Amniotic epithelial cell (primary cell): ENCODE measurements at regions not wholly inside any gene's neighbourhood (a gene's known extent, or its start where the extent isn't known, plus 50 kb on each side); places are given as distances from the start of the nearest gene placed in this dataset.

Experiments
- DNase-seq: peaks from one replicate; pipeline ENCODE4 v3.0.0-alpha.2; 2010; ENCODE audit warnings: low read depth

DNA sequence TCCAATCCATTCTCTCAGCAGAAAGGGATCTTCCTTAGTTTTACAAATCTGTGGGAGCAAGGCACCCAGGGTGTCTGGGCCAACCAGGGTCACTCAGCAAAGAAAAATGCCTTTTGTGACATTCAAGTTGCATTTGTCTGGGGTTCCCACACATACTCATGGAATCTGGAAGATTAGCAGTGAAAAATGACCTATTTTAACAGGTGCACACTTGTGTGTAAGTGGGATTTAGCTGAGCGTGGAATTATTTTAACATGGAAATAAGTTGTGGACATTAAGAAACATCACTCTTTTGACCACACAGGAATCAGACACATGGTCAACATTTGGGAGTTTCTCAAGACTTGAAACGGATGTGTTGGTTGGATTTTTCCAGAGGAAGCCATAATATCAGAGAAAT, 234.9 kb downstream of the OPA1 start:
- DNase-seq = no peak

DNA sequence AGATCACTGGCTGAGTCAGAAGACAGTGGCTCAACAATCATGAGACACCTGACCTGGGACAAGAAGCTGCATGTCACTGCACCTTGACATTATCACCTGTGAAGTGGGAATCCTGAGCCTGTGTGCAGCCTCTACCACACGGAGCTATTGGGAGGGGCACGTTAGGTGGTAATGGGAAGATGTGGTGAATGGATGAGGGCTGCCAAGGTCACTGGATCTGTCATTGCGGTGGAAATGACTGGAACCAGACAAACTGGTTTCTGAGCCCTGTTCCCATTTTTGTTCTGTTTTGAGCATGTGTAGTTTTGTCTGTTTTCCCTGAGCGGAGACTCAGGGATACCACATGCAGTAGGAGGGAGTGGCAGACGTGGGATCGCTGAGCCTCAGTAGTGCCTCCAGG, 235.5 kb downstream of the OPA1 start:
- DNase-seq = no peak

DNA sequence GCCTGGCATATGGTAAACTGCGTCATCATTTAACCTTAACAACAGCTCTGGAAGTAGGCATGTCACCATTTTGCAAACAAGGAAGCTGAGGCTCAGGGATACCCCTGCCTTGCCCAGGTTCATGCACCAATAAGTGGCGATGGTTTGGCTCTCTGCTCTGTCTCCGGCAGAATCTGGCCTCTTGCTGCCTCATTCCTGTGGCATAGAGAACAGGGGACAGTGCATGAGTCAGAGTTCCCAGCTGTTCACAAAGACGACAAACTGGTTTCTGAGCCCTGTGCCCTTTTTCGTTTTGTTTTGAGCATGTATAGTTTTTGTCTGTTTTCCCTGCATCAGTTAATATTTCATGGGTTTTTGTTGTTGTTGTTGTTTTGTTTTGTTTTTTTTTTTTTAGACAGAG, 236.8 kb downstream of the OPA1 start:
- DNase-seq = peak; percentile 18

DNA sequence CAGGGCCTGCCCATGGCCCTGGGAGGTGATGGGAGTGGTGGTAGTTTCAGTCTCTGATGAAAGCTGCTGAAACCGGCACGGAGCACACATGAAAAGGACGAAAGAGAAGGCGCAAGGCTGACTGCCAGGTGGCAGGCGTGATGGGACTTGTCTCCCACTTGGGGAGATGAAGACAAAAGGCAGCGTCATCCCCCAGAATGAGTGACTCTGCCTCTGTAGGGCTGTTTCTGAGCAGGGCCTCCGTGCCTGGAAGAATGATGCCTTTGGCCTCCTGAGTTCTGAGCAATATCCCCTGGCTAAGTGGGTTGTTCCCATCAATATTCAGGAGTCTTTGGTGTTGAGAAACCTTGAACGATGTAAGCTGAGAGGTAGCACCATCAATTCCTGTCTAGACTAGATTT, 237.8 kb downstream of the OPA1 start:
- DNase-seq = no peak

DNA sequence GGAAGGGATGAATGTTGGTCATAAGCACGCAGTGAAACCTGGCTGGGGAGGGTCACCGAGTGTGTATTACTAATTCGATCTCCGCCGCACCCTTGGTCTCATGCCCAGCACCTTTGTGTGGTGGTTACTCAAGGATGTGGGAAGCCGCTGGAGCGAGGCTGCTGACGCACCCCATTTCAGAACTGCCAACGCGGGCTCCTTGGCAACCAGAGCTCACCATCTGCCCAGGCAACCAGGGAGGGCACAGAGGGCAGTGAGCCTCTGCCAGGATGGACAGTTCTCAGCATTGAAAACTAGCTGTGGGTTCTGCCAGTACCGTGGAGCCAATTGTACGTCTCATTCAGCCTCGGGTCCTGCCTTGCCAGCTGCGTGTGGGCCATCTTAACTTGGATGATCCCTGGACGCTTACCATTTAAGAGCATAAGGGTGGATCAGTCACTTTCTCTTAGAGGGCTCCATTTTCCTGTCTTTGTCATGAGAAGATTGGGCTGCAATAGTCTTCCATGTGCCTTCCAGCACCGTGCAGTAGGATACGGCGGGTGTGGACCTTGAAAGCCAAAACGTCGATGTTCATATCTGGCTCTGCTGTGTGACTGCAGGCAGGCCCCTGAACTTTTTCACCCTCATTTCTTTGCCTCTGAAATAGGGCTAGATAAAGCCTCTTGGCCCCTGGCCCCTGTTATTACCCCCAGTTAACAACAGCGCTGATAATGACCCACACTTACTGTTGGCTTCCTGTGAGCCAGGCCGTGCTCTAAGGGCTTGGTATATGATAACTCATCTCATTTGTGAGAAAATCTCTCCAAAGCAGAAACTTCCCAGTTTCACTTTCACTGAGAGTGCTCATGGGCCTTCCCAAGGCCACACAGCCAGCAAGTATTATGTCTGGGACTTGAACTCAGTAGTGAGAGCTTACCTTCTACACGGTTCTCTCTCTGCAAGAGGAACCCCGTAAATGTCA, 238.8 kb downstream of the OPA1 start:
- DNase-seq = peak; percentile 14

DNA sequence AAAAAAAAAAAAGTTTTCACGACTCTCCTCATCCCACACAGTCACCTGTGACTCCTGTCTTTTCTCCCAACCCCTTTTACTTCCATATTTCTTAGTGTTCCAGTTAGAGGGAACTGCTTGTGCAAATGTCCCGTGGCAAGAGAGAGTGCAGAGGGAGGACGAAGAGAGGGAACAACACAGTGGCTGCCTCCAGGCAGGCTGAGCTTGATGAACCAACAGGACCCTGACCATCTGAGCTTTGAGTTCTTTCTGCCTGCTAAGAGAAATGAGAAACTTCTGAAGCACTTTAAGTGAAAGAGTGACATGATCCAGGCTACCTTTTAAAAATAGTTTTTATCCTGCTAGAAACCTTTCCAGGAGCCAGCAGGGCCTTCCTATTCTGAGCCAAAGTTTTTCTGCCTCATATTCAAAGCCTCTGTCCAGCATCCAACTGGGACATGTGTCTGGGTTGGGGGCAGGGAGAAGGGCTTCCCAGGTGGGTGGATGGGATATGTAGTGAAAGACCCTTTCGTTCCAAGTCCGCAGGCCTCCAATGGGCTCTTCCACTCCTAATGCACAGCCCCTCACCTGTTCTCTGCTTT, 239.9 kb downstream of the OPA1 start:
- DNase-seq = no peak

DNA sequence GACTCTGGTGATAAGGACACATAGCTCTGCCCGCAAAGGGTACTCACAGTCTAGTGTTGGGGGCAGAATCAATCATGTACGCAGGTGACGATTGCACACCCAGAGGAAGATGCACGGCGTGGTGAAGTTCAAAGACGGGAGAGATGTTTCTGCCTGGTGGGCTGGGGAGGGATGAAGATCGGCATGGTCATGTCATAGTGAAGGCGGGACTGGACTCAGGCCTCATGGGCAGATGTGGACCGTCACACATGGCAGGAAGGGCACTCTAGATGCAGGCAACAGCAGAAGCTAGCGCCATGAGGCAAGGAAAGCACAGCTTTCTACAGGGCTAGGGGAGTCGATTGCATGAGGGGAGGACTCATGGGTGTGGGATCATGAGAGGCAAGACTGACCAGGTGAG, 240.6 kb downstream of the OPA1 start:
- DNase-seq = no peak

DNA sequence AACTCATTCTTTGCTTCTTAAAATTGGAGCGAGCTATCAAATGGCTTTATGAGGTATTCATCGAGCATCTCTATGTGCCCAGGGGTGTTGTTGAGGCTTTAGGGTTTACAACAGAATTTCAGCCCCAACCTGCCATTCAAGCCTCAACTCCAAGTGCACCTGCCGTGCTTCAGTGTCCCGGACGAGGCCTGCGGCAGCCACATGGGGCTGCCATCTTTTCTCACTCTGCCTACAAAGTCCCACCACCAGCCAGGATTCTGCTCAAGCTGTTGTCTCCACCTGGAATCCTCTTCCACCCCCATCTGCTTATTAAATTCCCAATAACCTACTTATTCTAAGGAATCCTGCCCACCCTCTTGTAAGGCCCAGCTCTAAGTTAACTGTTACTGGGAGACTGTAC, 242.4 kb downstream of the OPA1 start:
- DNase-seq = no peak

DNA sequence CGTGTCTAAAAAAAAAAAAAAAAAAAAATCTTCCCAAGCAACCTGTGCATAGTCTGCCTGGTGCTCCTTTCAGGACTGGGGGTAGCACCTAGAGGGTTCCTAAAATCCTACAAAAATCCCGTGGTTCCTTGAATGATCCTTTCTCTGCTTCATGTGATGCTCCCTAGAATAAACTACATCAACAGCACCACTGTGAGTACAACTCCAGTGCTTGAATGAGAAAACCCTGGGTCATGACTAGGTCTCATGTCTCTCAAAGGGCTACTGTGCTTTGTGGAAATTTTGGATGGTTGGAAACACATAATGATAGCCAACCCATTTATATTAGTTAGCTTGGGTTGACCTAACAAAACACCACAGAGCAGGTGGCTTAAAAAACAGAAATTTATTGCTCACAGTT, 243.5 kb downstream of the OPA1 start:
- no peak for DNase-seq

DNA sequence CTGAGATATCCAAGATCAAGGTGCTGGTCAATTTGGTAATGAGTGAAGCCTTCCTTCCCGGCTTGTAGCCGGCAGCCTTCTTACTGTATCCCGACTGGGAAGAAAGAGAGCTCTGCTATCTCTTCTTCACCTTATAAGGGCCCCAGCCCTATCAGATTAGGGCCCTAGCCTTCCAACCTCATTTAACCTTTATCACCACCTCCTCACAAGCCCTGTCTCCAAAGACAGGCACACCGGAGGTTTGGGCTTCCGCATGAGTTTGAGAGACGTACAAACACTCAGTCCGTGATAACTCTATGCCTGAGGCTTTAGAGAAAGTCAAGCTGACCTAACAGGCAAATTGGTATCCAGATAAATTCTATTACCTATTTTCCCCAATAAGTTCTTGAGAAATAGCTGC, 243.9 kb downstream of the OPA1 start:
- no peak for DNase-seq

DNA sequence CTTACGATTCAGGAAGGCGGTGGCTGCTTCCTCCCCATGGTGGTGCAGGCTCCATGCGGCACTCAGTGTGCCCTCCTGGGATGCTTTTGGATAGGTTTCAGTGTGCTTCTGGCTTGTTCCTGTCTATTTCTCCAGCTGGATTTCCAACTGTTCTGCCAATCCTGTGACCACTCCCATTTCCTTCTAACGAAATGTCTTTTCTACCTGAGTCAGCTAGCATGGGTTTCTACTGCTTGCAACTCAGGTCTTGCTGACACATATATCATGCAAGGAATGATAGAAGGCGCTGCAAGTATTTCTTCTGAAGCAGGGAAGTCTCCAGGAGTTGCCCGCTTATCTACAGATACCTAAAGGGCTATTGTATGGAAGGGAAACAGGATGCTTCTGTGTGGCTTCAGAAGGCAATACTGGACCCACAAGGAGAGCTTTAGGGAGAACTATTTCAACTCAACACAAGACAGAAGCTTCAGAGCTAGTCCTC, 244.4 kb downstream of the OPA1 start:
- no peak for DNase-seq

DNA sequence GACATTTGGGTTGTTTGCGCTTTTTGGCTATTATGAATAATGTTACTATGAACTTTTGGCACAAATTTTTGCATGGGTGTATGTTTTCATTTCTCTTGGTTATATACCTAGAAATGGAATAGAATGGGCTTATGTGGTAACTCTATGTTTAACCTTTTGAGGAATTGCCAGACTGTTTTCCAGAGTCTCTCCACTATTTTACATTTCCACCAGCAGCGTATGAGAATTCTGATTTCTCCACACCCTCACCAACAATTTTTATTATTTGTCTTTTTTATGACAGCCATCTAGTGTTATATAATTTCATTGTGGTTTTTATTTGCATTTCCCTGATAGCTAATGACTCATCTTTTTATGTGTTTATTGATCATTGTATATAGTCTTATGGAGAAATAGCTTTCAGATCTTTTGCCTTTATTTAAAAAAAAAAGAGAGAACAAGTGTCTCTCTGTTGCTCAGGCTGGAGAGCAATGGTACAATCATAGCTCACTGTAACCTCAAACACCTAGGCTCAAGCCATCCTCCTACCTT, 247.2 kb downstream of the OPA1 start:
- no peak for DNase-seq

DNA sequence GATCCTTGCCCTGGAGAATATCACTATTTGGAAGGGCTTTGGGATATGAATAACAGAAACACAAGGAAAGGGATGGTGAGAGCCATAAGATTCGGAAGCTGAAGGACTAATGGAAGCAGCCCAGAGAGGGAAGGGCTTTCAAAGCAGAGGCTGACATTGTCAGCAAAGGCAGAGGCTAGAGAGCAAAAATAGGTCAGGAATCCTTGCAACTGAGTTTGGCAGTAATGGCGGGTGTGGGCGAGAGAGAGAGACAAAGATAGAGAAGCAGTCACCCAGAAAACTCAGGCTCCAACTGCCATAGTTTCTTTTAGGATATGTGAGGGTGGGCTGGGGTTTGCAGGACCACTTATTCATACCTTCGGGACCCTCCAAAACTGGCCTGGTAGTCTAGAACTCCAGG, 248.6 kb downstream of the OPA1 start:
- no peak for DNase-seq

DNA sequence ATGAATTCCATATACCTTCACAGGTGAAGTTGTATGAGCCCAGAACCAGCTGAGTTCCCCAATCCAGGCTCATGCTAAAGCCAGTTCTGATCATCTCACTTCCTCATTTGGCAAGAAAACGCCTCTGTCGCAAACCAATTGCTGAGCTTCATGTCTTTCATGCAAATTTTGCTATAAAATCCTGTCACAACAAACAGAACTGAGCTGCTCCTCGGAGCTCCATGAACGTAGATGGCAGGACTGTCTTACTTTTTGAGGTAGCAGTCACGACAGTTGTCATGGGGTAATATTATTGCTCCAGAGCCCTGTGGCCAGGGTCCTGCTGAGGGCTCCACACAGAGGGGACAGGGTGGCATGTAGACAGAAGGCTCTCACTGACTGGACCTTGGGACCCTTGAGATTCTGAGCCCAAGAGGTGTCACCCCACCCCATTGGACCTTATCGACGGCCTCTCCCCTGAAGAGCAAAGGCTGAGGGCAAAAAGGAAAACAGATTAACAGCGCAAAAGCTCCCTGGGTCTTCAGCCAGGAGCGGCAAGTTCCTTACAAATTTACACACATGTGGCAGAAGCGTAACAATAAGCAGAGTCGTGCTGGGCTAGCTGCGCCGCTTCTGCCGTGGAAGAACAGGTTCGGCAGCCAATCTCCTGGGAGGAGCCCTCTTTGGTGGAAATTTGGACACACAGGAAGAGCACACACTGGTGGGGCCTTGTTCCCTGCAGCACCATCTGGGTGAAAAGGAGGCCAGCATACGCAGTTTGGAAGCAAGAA, 249.2 kb downstream of the OPA1 start:
- DNase-seq = no peak

DNA sequence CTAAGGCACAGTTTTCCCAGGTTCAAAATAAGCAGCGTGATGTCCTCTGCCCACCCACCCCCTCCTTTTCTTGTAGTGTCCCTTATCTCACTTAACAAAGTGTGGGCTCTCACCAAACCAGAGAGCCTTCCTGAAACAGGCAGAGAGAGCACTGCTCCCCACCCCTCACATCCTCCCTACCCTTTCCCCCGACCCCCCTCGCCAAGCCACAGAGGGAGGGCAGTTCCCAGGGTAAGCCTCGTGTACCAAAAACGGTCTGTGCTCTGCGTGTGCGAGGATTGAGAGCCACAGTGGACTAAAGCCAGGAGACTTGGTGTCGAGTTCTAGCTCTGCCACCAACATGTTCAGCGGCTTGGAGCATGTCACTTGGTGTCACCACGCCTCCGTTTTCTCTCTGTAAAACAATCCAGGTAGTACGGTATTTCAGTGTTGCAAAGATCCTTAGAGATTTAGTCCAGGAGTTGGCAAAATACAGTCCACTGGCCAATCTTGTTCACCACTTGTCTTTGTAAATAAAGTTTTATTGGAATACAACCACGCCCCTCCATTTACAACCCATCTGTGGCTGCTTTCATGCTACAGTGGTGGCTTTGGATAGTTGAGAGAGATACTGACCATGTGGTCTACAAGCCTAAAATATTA, 249.9 kb downstream of the OPA1 start:
- no peak for DNase-seq

DNA sequence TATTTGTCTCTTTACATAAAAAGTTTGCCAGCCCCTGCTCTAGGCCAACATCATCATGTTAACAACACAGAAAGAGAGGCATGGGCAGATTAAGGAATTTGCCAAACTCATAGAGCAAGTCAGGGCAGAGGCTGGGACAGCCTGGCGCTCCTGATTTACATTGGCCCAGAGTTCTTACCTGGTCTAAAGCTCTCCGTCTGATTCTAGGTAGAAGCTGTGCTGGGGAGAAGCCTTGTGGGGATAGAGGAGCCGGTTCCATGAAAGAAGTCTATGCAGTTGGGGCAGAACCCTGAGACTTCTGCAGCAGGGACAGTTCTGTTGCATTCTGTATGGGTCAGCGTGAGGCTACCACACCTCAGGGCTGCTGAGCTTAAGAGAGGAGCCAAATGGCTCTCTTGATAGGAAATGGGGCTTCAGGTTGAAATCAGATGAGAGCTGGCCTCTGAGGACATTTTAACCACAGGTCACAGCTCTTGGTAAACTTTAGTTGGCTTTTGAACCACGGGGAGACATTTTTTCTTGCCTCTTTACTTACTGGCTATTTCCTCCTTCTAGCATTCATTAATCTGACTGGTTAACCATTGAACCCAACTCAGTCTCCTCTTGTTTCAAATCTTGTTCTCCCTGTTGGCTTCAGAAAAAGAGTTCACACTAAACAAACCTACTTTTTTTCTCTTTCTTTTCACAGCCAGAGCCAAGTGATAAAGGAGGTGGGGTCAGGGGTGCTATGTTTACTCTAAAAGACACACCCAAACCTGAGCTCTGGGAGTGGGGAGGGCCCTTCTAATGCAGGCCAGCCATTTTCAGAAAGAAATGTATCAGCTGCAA, 250.7 kb downstream of the OPA1 start:
- DNase-seq = no peak

DNA sequence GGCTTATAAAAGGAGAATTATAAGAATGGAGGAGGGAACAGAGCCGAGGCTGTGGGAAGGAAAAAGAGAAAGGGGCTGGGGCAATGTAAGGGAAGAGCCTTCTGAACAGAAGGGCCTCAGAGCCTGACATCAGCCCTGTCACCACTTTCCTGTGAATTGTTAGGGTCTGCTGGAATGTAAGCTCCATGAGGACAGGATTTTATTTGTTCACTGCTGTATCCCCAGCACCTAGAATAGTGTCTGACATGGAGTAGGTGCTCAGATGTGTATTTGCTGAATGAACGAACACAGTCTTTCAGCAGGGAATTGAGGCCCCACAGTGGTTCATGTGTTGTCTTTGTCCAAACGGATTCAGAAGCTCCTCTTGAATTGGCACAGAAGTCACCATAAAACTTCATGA, 251.5 kb downstream of the OPA1 start:
- no peak for DNase-seq

DNA sequence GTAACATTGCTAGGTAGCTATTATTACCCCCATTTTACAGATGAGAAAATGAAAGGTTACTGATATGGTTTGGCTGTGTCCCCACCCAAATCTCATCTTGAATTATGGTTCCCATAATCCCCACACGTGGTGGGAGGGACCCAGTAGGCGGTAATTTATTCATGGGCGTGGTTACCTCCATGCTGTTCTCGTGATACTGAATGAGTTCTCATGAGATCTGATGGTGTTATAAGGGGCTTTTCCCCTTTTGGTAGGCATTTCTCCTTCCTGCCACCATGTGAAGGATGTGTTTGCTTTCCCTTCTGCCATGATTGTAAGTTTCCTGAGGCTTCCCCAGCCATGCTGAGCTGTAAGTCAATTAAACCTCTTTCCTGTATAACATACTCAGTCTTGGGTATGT, 252.1 kb downstream of the OPA1 start:
- DNase-seq = no peak

DNA sequence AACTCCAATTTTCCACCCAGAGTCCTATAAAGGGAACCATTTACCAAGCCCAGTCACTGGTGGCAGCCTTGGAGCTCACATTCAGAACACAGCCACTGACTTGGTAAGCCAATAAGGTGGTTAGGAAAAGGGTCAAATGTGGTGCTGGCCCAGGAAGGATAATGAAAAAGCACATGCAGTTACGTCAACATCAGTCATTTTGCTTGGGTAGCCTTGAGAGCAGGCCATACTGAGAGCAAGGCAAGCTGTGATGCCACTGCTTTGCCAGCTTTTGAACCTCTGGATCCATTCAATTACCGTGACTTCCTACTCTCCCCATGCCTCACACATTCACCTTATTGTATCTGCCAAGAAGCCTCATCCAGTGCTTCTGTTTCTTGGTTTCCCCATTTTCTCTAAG, 253.6 kb downstream of the OPA1 start:
- no peak for DNase-seq

DNA sequence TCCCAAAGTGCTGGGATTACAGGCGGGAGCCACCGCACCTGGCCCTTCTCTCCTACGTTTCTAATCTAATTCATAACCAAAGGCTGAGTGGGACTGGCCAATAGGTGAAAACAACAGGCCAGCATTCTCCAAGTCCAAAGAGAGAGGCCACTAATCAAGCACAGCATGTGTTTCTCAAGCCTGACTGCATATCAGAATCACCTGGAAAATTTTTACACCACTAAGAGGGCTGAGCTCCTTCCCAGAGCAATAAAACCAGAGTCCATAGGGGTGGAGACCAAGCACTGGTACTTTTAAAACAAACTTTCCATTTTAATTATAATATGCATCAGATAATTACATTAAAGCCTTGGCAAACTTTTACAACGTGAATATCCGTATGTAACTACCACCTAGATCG, 254.4 kb downstream of the OPA1 start:
- no peak for DNase-seq

DNA sequence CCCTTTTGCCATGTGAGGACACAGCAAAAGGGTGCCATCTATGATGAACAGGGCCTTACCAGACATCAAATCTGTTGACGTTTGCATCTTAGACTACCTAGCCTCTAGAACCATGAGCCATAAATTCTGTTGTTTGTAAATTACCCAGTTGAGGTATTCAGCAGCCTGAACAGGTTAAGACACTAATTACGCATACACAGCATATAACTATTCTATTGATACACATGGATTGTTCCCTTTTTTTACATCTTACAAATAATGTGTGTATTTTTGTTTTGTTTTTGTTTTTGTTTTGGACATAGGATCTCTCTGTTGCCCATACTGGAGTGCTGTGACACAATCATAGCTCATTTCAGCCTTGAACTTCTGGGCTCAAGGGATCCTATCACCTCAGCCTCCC, 255.5 kb downstream of the OPA1 start:
- no peak for DNase-seq
